ENCODE measurements at regions not wholly inside any gene's neighbourhood (a gene's known extent, or its start where the extent isn't known, plus 50 kb on each side); places are given as distances from the start of the nearest gene placed in this dataset.
"Not testable (repeated sequence)": the region's sequence is repeated elsewhere in the genome, so short reads cannot be mapped to it uniquely, and the experiment has no call there.

- Mint-ChIP-seq H3K4me3 (no peak overlapping the region), H3K36me3 (no peaks in the 10 kb centered on the region), H3K4me1 (no peaks in the 10 kb centered on the region), H3K27ac (no peak overlapping the region), H3K9me3 (ENCODE audit: low read depth) (no peaks in the 10 kb centered on the region), H3K27me3 (no peaks in the 10 kb centered on the region)
- ATAC-seq (no peak), DNase-seq (no peak)
- CTCF ChIA-PET, result no interaction called here
These were observed 68.3 kb downstream of the IGLL1 start for GRCh38 chr22:23511627-23512347.

GRCh38 chr22:23509571-23510302 lies 70.4 kb downstream of the IGLL1 start:
- H3K4me1 Mint-ChIP-seq, result no peaks in the 10 kb centered on the region
- H3K27ac Mint-ChIP-seq, result no peak overlapping the region
- H3K27me3 Mint-ChIP-seq, result no peaks in the 10 kb centered on the region
- ATAC-seq, result no peak
- H3K9me3 Mint-ChIP-seq (ENCODE audit: low read depth), result no peaks in the 10 kb centered on the region
- no peaks in the 10 kb centered on the region for H3K36me3 Mint-ChIP-seq
- DNase-seq, result no peak
- H3K4me3 Mint-ChIP-seq, result no peak overlapping the region
- CTCF ChIA-PET, result no interaction called here

- H3K27me3 Mint-ChIP-seq, result no peaks in the 10 kb centered on the region
- H3K4me3 Mint-ChIP-seq, result no peak overlapping the region
- ATAC-seq (no peak), DNase-seq (no peak)
- no peaks in the 10 kb centered on the region for H3K4me1 Mint-ChIP-seq
- H3K9me3 Mint-ChIP-seq (ENCODE audit: low read depth), result no peaks in the 10 kb centered on the region
- CTCF ChIA-PET, result no interaction called here
- no peaks in the 10 kb centered on the region for H3K36me3 Mint-ChIP-seq
- no peak overlapping the region for H3K27ac Mint-ChIP-seq
These were observed 75.6 kb downstream of the IGLL1 start for GRCh38 chr22:23504516-23504915.

GRCh38 chr22:23503736-23504440 lies 76.2 kb downstream of the IGLL1 start:
- no peaks in the 10 kb centered on the region for H3K27me3 Mint-ChIP-seq
- no peak overlapping the region for H3K4me3 Mint-ChIP-seq
- H3K4me1 Mint-ChIP-seq, result no peaks in the 10 kb centered on the region
- DNase-seq (no peak), ATAC-seq (no peak)
- no peaks in the 10 kb centered on the region for H3K9me3 Mint-ChIP-seq (ENCODE audit: low read depth)
- CTCF ChIA-PET, result no interaction called here
- H3K36me3 Mint-ChIP-seq, result no peaks in the 10 kb centered on the region
- no peak overlapping the region for H3K27ac Mint-ChIP-seq

- Mint-ChIP-seq H3K27me3 (no peaks in the 10 kb centered on the region), H3K27ac (no peak overlapping the region), H3K4me3 (no peak overlapping the region), H3K36me3 (no peaks in the 10 kb centered on the region), H3K4me1 (no peaks in the 10 kb centered on the region), H3K9me3 (ENCODE audit: low read depth) (no peaks in the 10 kb centered on the region)
- ATAC-seq (no peak), DNase-seq (no peak)
- CTCF ChIA-PET, result no interaction called here
These were observed 76.9 kb downstream of the IGLL1 start for GRCh38 chr22:23503142-23503541.

GRCh38 chr22:23501708-23502107 lies 78.4 kb downstream of the IGLL1 start:
- H3K36me3 Mint-ChIP-seq, result no peaks in the 10 kb centered on the region
- no peak for DNase-seq
- H3K27ac Mint-ChIP-seq, result no peak overlapping the region
- no peaks in the 10 kb centered on the region for H3K9me3 Mint-ChIP-seq (ENCODE audit: low read depth)
- no peak for ATAC-seq
- no peak overlapping the region for H3K4me3 Mint-ChIP-seq
- no peaks in the 10 kb centered on the region for H3K27me3 Mint-ChIP-seq
- CTCF ChIA-PET, result no interaction called here
- peaks cover 5% of the 10 kb centered on the region for H3K4me1 Mint-ChIP-seq

GRCh38 chr22:23501261-23501619 lies 78.8 kb downstream of the IGLL1 start:
- Mint-ChIP-seq H3K27me3 (no peaks in the 10 kb centered on the region), H3K4me1 (peaks cover 8% of the 10 kb centered on the region), H3K4me3 (no peak overlapping the region), H3K27ac (no peak overlapping the region), H3K36me3 (no peaks in the 10 kb centered on the region), H3K9me3 (ENCODE audit: low read depth) (no peaks in the 10 kb centered on the region)
- DNase-seq (no peak), ATAC-seq (no peak)
- CTCF ChIA-PET, result no interaction called here

GRCh38 chr22:23500508-23501260 lies 79.4 kb downstream of the IGLL1 start:
- DNase-seq, result no peak
- Mint-ChIP-seq H3K4me3 (no peak overlapping the region), H3K4me1 (peaks cover 13% of the 10 kb centered on the region), H3K27me3 (no peaks in the 10 kb centered on the region), H3K36me3 (no peaks in the 10 kb centered on the region), H3K9me3 (ENCODE audit: low read depth) (no peaks in the 10 kb centered on the region), H3K27ac (no peak overlapping the region)
- ATAC-seq, result no peak
- CTCF ChIA-PET, result no interaction called here

- Mint-ChIP-seq H3K4me3 (no peak overlapping the region), H3K36me3 (no peaks in the 10 kb centered on the region), H3K27ac (no peak overlapping the region), H3K4me1 (peaks cover 16% of the 10 kb centered on the region), H3K27me3 (no peaks in the 10 kb centered on the region), H3K9me3 (ENCODE audit: low read depth) (no peaks in the 10 kb centered on the region)
- no peak for DNase-seq
- CTCF ChIA-PET, result no interaction called here
- no peak for ATAC-seq
These were observed 80.1 kb downstream of the IGLL1 start for GRCh38 chr22:23499845-23500500.

GRCh38 chr22:23498811-23499798 lies 81.0 kb downstream of the IGLL1 start:
- peaks cover 16% of the 10 kb centered on the region for H3K4me1 Mint-ChIP-seq
- no peak for ATAC-seq
- CTCF ChIA-PET, result no interaction called here

GRCh38 chr22:23497889-23498288 lies 82.2 kb downstream of the IGLL1 start:
- ATAC-seq; H3K4me3 Mint-ChIP-seq; CTCF ChIA-PET; H3K27ac Mint-ChIP-seq; DNase-seq; H3K36me3 Mint-ChIP-seq; H3K9me3 Mint-ChIP-seq (ENCODE audit: low read depth); H3K27me3 Mint-ChIP-seq: not testable (repeated sequence)
- H3K4me1 Mint-ChIP-seq, result peaks cover 16% of the 10 kb centered on the region

More at GRCh38 chr22:23498811-23499798, 81.0 kb downstream of the IGLL1 start:
- Mint-ChIP-seq H3K9me3 (ENCODE audit: low read depth) (no peaks in the 10 kb centered on the region), H3K36me3 (no peaks in the 10 kb centered on the region), H3K27me3 (no peaks in the 10 kb centered on the region), H3K4me3 (no peak overlapping the region), H3K27ac (no peak overlapping the region)
- DNase-seq, result no peak
